Ascending aorta (tissue), 2 donors: ENCODE measurements at regions not wholly inside any gene's neighbourhood (a gene's known extent, or its start where the extent isn't known, plus 50 kb on each side); places are given as distances from the start of the nearest gene placed in this dataset.

ENCODE experiments used
- DNase-seq, 2 donors: peaks; one replicate each; pipeline ENCODE4 v3.0.0-alpha.2; 2019; ENCODE audit warnings: low spot score in 2 of 2
- H3K27ac ChIP-seq, 2 donors: fragments of 200-600 bp; sonication (generic); one replicate each; pipeline ENCODE4 v1.5.1; 2016 to 2017; ENCODE audit warnings: mild to moderate bottlenecking in 1 of 2
- H3K27me3 ChIP-seq: fragments of 200-600 bp; sonication (generic); one replicate; pipeline ENCODE4 v1.5.1; 2017
- H3K36me3 ChIP-seq, 2 donors: fragments of 200-600 bp; sonication (generic); one replicate each; pipeline ENCODE4 v1.5.1; 2016
- H3K4me1 ChIP-seq, 2 donors: fragments of 200-600 bp; sonication (generic); one replicate each; pipeline ENCODE4 v1.5.1; 2016 to 2017; ENCODE audit warnings: mild to moderate bottlenecking in 1 of 2
- H3K4me3 ChIP-seq, 2 donors: fragments of 200-600 bp; sonication (generic); one replicate each; pipeline ENCODE4 v1.5.1; 2016 to 2017; ENCODE audit warnings: mild to moderate bottlenecking in 1 of 2
- H3K9me3 ChIP-seq, 2 donors: fragments of 200-600 bp; sonication (generic); one replicate each; pipeline ENCODE4 v1.5.1; 2016
- CTCF ChIP-seq, 3 experiments: fragments of 200-600 bp in 2 of 3; fragments of 450-650 bp in 1 of 3; sonication (generic) in 2 of 3; IDR thresholded peaks; one replicate each; pipeline ENCODE4 v1.5.1; 2016 to 2019; ENCODE audit warnings: antibody characterized with exemption in 3 of 3, mild to moderate bottlenecking in 1 of 3, moderate library complexity in 1 of 3
- intact Hi-C: fragments of 100-400 bp; cut with DNase I; formaldehyde crosslinking; loops from one replicate; pipeline ENCODE4 v1.15.1; 2023

GRCh38 chr6:105501826-105502344 is 99.0 kb upstream of the PREP start:
- Histone ChIP-seq H3K4me3 (no peak overlapping the region), H3K9me3 (no peaks in the 10 kb centered on the region), H3K27me3 (no peaks in the 10 kb centered on the region), H3K36me3 (no peaks in the 10 kb centered on the region), H3K4me1 (no peaks in the 10 kb centered on the region), H3K27ac (no peak overlapping the region)
- intact Hi-C loops = no loop called here
- TF ChIP-seq CTCF (IDR thresholded peaks at IDR 0.05) = no peak
- no peak for DNase-seq

- Histone ChIP-seq H3K4me1 (no peaks in the 10 kb centered on the region), H3K27me3 (no peaks in the 10 kb centered on the region), H3K27ac (no peak overlapping the region), H3K4me3 (no peak overlapping the region), H3K9me3 (no peaks in the 10 kb centered on the region), H3K36me3 (no peaks in the 10 kb centered on the region)
- intact Hi-C loops = no loop called here
- DNase-seq = no peak
- no peak for TF ChIP-seq CTCF (IDR thresholded peaks at IDR 0.05)
Measured at GRCh38 chr6:105501246-105501645, 98.4 kb upstream of the PREP start.

DNA sequence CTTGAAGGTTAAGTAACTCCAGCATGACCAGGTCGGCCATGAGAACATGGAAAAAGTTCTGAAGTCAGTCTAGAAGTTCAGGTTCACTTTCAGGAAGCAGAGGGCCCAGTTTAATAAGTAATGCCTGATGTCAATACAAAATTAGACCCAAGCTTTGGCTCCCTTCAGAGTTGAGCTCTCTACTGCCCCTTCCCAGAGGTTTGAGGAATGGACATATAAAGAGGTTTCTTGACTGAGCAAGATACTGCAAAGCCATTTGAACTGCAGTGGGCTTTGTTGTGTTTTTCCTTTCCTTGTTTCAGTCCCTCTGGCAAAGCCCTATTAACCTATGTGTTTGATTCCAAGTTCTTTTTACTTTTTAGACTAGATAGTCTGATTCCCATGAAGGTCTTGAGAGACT is 97.8 kb upstream of the PREP start:
- no peaks in the 10 kb centered on the region for H3K36me3 ChIP-seq
- H3K27ac ChIP-seq = no peak overlapping the region
- no peaks in the 10 kb centered on the region for H3K9me3 ChIP-seq
- no peak for DNase-seq
- H3K4me3 ChIP-seq = no peak overlapping the region
- no peaks in the 10 kb centered on the region for H3K27me3 ChIP-seq
- H3K4me1 ChIP-seq = no peaks in the 10 kb centered on the region
- intact Hi-C loops = no loop called here
- TF ChIP-seq CTCF (IDR thresholded peaks at IDR 0.05) = no peak

DNA sequence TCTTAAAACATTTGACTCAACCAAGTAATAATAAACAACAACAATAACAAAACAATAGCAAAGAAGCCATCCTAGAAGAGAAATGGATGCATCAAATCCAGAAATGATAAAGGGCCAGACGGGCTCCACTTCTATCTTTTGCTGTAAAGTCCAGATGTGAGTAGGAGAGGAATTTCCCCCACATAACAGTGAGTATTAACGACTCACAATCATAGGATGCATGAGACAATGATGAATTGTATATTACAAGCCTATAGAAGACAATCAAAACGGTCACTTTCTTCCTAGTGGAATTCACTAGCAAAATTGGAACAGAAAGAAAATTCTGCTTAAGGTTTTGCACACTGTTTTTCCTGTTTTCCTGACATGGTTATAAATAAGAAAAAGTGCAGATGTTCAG is 97.0 kb upstream of the PREP start:
- Histone ChIP-seq H3K9me3 (no peaks in the 10 kb centered on the region), H3K36me3 (no peaks in the 10 kb centered on the region), H3K27me3 (no peaks in the 10 kb centered on the region), H3K27ac (no peak overlapping the region), H3K4me1 (no peaks in the 10 kb centered on the region), H3K4me3 (no peak overlapping the region)
- DNase-seq = no peak
- no peak for TF ChIP-seq CTCF (IDR thresholded peaks at IDR 0.05)
- intact Hi-C loops = no loop called here

DNA sequence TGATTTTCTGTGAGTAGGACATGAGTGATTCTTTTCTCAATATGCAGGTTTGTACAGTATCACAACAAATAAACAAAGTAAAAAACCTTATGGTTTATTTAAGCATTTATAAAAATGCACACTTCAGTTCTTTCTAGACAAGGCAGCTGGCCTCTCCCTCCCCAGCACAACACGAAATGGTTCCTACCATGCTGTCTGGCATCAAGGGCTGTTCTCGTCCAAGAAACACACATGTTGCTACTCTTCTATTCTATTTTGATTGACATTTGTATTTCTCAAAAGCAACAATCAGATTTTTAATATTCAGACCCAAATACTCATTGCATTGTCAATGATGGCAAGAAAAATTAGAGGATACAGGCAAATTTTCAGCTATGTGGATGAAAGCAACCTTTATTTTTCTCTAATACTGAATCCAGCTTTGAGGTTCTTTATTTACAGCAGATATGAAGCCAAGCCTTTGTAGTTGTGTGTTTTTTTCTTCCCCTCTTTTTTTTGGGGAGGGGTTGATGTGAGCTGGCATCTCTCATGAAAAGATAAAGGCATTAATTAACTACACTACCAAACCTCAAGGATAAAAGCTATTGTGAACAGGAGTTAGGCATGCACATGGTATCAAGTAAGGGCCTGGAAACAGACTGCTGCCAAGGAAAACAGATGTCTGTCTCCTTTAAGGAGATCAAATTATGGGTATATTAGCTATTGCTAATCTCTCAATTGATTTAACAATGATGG is 96.4 kb upstream of the PREP start:
- TF ChIP-seq CTCF (IDR thresholded peaks at IDR 0.05) = no peak
- Histone ChIP-seq H3K4me1 (no peaks in the 10 kb centered on the region), H3K27me3 (no peaks in the 10 kb centered on the region), H3K36me3 (no peaks in the 10 kb centered on the region), H3K27ac (no peak overlapping the region), H3K9me3 (no peaks in the 10 kb centered on the region), H3K4me3 (no peak overlapping the region)
- DNase-seq = no peak
- intact Hi-C loops = no loop called here
